HEK293T (cell line): ENCODE measurements at regions not wholly inside any gene's neighbourhood (a gene's known extent, or its start where the extent isn't known, plus 50 kb on each side); places are given as distances from the start of the nearest gene placed in this dataset.
"Not testable (repeated sequence)": the region's sequence is repeated elsewhere in the genome, so short reads cannot be mapped to it uniquely, and the experiment has no call there.

Experiments
- BHLHE40 ChIP-seq: fragments of 450-650 bp; IDR thresholded peaks from 2 replicates; pipeline ENCODE4 v1.6.1; 2016; ENCODE audit warnings: mild to moderate bottlenecking, moderate library complexity, borderline replicate concordance
- CTBP1 ChIP-seq: fragments of 450-650 bp; IDR thresholded peaks from 2 replicates; pipeline ENCODE4 v1.6.1; 2016; ENCODE audit warnings: borderline replicate concordance
- FOXM1 ChIP-seq: fragments of 450-650 bp; IDR thresholded peaks from 2 replicates; pipeline ENCODE4 v1.6.1; 2017; ENCODE audit warnings: mild to moderate bottlenecking, borderline replicate concordance
- HDGF ChIP-seq: fragments of 450-650 bp; IDR thresholded peaks from 2 replicates; pipeline ENCODE4 v1.6.1; 2017; ENCODE audit warnings: antibody characterized with exemption, borderline replicate concordance
- NFRKB ChIP-seq: fragments of 450-650 bp; IDR thresholded peaks from 2 replicates; pipeline ENCODE4 v1.6.1; 2016; ENCODE audit warnings: mild to moderate bottlenecking, moderate library complexity
- SP1 ChIP-seq: fragments of 450-650 bp; IDR thresholded peaks from 2 replicates; pipeline ENCODE4 v1.6.1; 2017
- SUZ12 ChIP-seq: fragments of 450-650 bp; IDR thresholded peaks from 2 replicates; pipeline ENCODE4 v1.6.1; 2016; ENCODE audit warnings: mild to moderate bottlenecking

DNA sequence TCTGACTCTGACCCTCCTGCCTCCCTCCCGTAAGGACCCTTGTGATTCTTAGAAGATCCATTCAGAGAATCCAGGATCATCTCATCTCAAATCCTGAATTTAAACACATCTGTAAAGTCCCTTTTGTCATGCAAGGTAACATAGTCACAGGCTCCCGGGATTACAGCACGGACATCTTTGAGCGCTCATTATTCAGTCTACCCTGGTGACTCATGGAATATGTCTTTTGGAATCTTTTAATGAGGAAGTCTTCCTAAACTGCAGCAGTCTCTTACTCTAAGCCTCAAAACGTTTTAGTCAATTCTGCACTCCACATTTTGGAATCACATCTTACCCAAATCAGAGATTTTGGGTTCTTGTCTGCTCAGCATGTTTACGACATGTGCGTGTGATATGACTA, 198.5 kb upstream of the IRF2BP2 start:
- not testable (repeated sequence) for TF ChIP-seq FOXM1, CTBP1, BHLHE40, HDGF, NFRKB, SUZ12, SP1
